HCT116 (cell line): ENCODE measurements at regions not wholly inside any gene's neighbourhood (a gene's known extent, or its start where the extent isn't known, plus 50 kb on each side); places are given as distances from the start of the nearest gene placed in this dataset.

Source experiments
- ATAC-seq: fragments of 200-7000 bp; cut with Tn5 transposase; 2 replicates; pipeline ENCODE4 v1.9.1; 2020; ENCODE audit warnings: mild to moderate bottlenecking, moderate library complexity
- BruUV-seq: library from RNA; stranded (reverse); fragments of 400-500 nt; replicated peaks from 2 replicates; lab custom pipeline; 2021; lab: Mats Ljungman, UMichigan
- CTCF ChIA-PET: fragments of 300-600 bp; sonication (Branson Sonifier 250); formaldehyde crosslinking; loops from one replicate; lab custom pipeline; 2021; ENCODE audit warnings: antibody characterized with exemption; lab: Charles Lee
- POLR2A ChIA-PET: fragments of 300-600, 350-600 bp; sonication (Branson Sonifier 250); formaldehyde crosslinking; loops from one replicate; lab custom pipeline; 2021; ENCODE audit warnings: antibody characterized with exemption; lab: Charles Lee
- RAD21 ChIA-PET, 2 experiments: fragments of 300-600 bp; sonication (Branson Sonifier 250); formaldehyde crosslinking; loops; one replicate each; lab custom pipeline; 2023; ENCODE audit warnings: low total read pairs in 2 of 2; ENCODE audit not compliant: uncharacterized antibody in 2 of 2, unreplicated experiment in 2 of 2, low non-redundant PET in 1 of 2; lab: Charles Lee
- DNase-seq: peaks from one replicate; pipeline ENCODE4 v3.0.0-alpha.2; 2010; ENCODE audit warnings: low read depth, low spot score
- H2AFZ ChIP-seq: fragments of 200-600 bp; shearing (Covaris generic), sonication (generic); 2 replicates; pipeline ENCODE4 v1.6.1; 2017; ENCODE audit warnings: low read depth, mixed run types, mixed read lengths, antibody characterized with exemption, low read length; ENCODE audit not compliant: poor library complexity, severe bottlenecking
- H3K27ac ChIP-seq: 2 replicates; pipeline ENCODE4 v1.5.1; 2012; ENCODE audit warnings: low read depth, low read length
- H3K27me3 ChIP-seq: fragments of 200-600 bp; sonication (generic); 2 replicates; pipeline ENCODE4 v1.6.1; 2016; ENCODE audit warnings: mixed run types, low read length, mixed read lengths; ENCODE audit not compliant: insufficient read depth
- H3K36me3 ChIP-seq, 2 experiments: fragments of 200-500 bp in 1 of 2; fragments of 200-600 bp in 1 of 2; sonication (Bioruptor generic) in 1 of 2; sonication (generic) in 1 of 2; 2 replicates each; pipeline versions ENCODE4 v1.5.1 to v1.6.1; 2014 to 2016; ENCODE audit warnings: low read length in 2 of 2, inconsistent platforms in 1 of 2, mixed read lengths in 1 of 2, mixed run types in 1 of 2; ENCODE audit not compliant: insufficient read depth in 2 of 2, control insufficient read depth in 1 of 2
- H3K4me1 ChIP-seq, 2 experiments: fragments of 200-600 bp in 1 of 2; sonication (generic) in 1 of 2; 2 replicates each; pipeline versions ENCODE4 v1.5.1 to v1.6.1; 2012 to 2017; ENCODE audit warnings: low read length in 2 of 2, inconsistent platforms in 1 of 2, mild to moderate bottlenecking in 1 of 2, mixed read lengths in 1 of 2, mixed run types in 1 of 2, moderate library complexity in 1 of 2; ENCODE audit not compliant: insufficient read depth in 2 of 2, control insufficient read depth in 1 of 2
- H3K4me2 ChIP-seq: fragments of 200-600 bp; sonication (generic); 2 replicates; pipeline ENCODE4 v1.6.1; 2017; ENCODE audit warnings: mixed run types, low read length, mixed read lengths
- H3K4me3 ChIP-seq, 2 experiments: fragments of 200-600 bp in 1 of 2; sonication (generic) in 1 of 2; replicated peaks in 1 of 2; 2 replicates each; pipeline ENCODE4 v1.5.1; 2011 to 2016; ENCODE audit warnings: low read length in 2 of 2, control low read depth in 1 of 2, low read depth in 1 of 2, mild to moderate bottlenecking in 1 of 2, mixed read lengths in 1 of 2, mixed run types in 1 of 2
- H3K79me2 ChIP-seq: fragments of 200-600 bp; sonication (generic); 2 replicates; pipeline ENCODE4 v1.6.1; 2017; ENCODE audit warnings: mild to moderate bottlenecking, mixed run types, low read length, moderate library complexity, mixed read lengths; ENCODE audit not compliant: insufficient read depth
- H3K9ac ChIP-seq: fragments of 200-600 bp; sonication (generic); 2 replicates; pipeline ENCODE4 v1.6.1; 2016; ENCODE audit warnings: low read length, mixed read lengths
- H3K9me2 ChIP-seq: fragments of 200-600 bp; sonication (generic), shearing (Covaris generic); 2 replicates; pipeline ENCODE4 v1.6.1; 2017; ENCODE audit warnings: mixed run types, mild to moderate bottlenecking, moderate library complexity; ENCODE audit not compliant: insufficient read depth
- H3K9me3 ChIP-seq, 2 experiments: fragments of 200-500 bp in 1 of 2; fragments of 200-600 bp in 1 of 2; sonication (Bioruptor generic) in 1 of 2; sonication (generic) in 1 of 2; 2 replicates each; pipeline ENCODE4 v1.6.1; 2014 to 2017; ENCODE audit warnings: low read length in 2 of 2, mixed read lengths in 2 of 2, inconsistent platforms in 1 of 2, low read depth in 1 of 2, mild to moderate bottlenecking in 1 of 2, mixed run types in 1 of 2, moderate library complexity in 1 of 2; ENCODE audit not compliant: control insufficient read depth in 1 of 2, insufficient read depth in 1 of 2
- H4K20me1 ChIP-seq: fragments of 200-600 bp; sonication (generic), shearing (Covaris generic); 2 replicates; pipeline ENCODE4 v1.6.1; 2017; ENCODE audit warnings: mixed run types, mild to moderate bottlenecking, moderate library complexity; ENCODE audit not compliant: insufficient read depth
- CBX3 ChIP-seq: IDR thresholded peaks from 2 replicates; pipeline ENCODE4 v1.6.1; 2012; ENCODE audit warnings: low read depth
- CTCF ChIP-seq, 3 experiments: fragments of 200-600 bp in 1 of 3; sonication (generic) in 1 of 3; IDR thresholded peaks in 2 of 3; conservative IDR thresholded peaks in 1 of 3; 2 replicates each; pipeline ENCODE4 v1.5.1; 2012 to 2017; ENCODE audit warnings: low read depth in 2 of 3, low read length in 2 of 3, antibody characterized with exemption in 1 of 3, borderline replicate concordance in 1 of 3, control low read depth in 1 of 3, mild to moderate bottlenecking in 1 of 3, mixed read lengths in 1 of 3, mixed run types in 1 of 3, moderate library complexity in 1 of 3; ENCODE audit not compliant: insufficient read depth in 1 of 3
- ELF1 ChIP-seq: IDR thresholded peaks from 2 replicates; pipeline ENCODE4 v1.6.1; 2012; ENCODE audit warnings: low read depth, borderline replicate concordance
- YY1 ChIP-seq: IDR thresholded peaks from 2 replicates; pipeline ENCODE4 v1.6.1; 2011; ENCODE audit warnings: low read length, low read depth, moderate library complexity, mild to moderate bottlenecking; ENCODE audit not compliant: insufficient replicate concordance; ENCODE audit errors: extremely low read depth
- intact Hi-C: fragments of 100-400 bp; cut with micrococcal nuclease; formaldehyde crosslinking; loops from 2 replicates; pipeline ENCODE4 v1.10.0; 2022

GRCh38 chr16:64841482-64841881, 280.4 kb downstream of the CDH11 start:
- no peak overlapping the region for H3K9ac ChIP-seq
- no peak for ATAC-seq
- ChIA-PET CTCF (no interaction called here), POLR2A (no interaction called here), RAD21 (no interaction called here)
- H3K27me3 ChIP-seq: no peaks in the 10 kb centered on the region
- H3K9me3 ChIP-seq: peaks cover 7 to 37% of the 10 kb centered on the region in 2 experiments; a peak in 2 of 4 replicates
- H3K27ac ChIP-seq: no peak overlapping the region
- no peaks in the 10 kb centered on the region for H3K79me2 ChIP-seq
- DNase-seq: no peak
- H3K4me3 ChIP-seq: no peak overlapping the region
- no peak overlapping the region for H3K4me2 ChIP-seq
- no peaks in the 10 kb centered on the region for H3K9me2 ChIP-seq
- no TSS peak for BruUV-seq
- intact Hi-C loops: no loop called here
- H3K36me3 ChIP-seq: no peaks in the 10 kb centered on the region
- no peak overlapping the region for H2AFZ ChIP-seq
- no peaks in the 10 kb centered on the region for H4K20me1 ChIP-seq
- no peaks in the 10 kb centered on the region for H3K4me1 ChIP-seq
- TF ChIP-seq CTCF (IDR thresholded peaks at IDR 0.05 in 2 of 3, conservative IDR thresholded peaks at IDR 0.05 in 1 of 3; ENCODE audit: borderline replicate concordance in 1 of 3, insufficient read depth in 1 of 3, low read depth in 2 of 3, low read length in 2 of 3) (0 out of 6 replicates have a peak, but pooled peaks of 1 of the 3 experiments have one; percentile 7), CBX3 (no peak), YY1 (no peak)

- no peak for DNase-seq
- TF ChIP-seq ELF1: no peak
- no peak for ATAC-seq
- no peaks in the 10 kb centered on the region for H3K79me2 ChIP-seq
- ChIA-PET POLR2A (no interaction called here), RAD21 (no interaction called here), CTCF (no interaction called here)
- no peaks in the 10 kb centered on the region for H3K9me2 ChIP-seq
- H4K20me1 ChIP-seq: no peaks in the 10 kb centered on the region
- H3K4me2 ChIP-seq: no peak overlapping the region
- H3K4me3 ChIP-seq: no peak overlapping the region
- no TSS peak for BruUV-seq
- H3K9me3 ChIP-seq: peaks cover 7 to 38% of the 10 kb centered on the region in 2 experiments; a peak in 2 of 4 replicates
- no peaks in the 10 kb centered on the region for H3K27me3 ChIP-seq
- H3K9ac ChIP-seq: no peak overlapping the region
- H2AFZ ChIP-seq: no peak overlapping the region
- intact Hi-C loops: no loop called here
- H3K27ac ChIP-seq: no peak overlapping the region
- H3K36me3 ChIP-seq: no peaks in the 10 kb centered on the region
- no peaks in the 10 kb centered on the region for H3K4me1 ChIP-seq
Observed at GRCh38 chr16:64841071-64841470, 280.8 kb downstream of the CDH11 start.
